AML-193 (cell line): ENCODE measurements at regions not wholly inside any gene's neighbourhood (a gene's known extent, or its start where the extent isn't known, plus 50 kb on each side); places are given as distances from the start of the nearest gene placed in this dataset.

ENCODE experiments used
- DNase-seq, 2 experiments: peaks; one replicate each; lab custom pipeline; 2025; lab: John Stamatoyannopoulos, UW

DNA sequence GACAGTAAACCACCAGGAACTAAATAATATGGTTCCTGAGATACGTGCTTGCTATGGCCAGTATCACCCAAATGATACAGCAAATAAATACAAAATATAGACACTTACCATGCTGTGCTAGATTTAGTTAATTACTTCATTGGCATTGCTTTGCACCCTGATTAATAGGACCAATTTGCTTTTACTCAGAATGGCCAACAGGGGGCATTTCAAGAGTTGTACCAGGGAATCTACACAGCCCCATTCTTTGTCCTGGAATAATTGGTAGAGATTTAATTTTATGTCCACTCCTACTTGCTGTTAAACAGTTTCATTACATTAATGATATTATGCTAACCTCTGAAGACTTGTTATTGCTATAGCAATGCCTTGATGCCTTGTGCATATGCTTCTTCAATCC is 280.8 kb downstream of the RERGL start:
- no peak for DNase-seq

- no peak for DNase-seq
Measured at GRCh38 chr12:17802657-17803641, 287.0 kb downstream of the RERGL start.

DNA sequence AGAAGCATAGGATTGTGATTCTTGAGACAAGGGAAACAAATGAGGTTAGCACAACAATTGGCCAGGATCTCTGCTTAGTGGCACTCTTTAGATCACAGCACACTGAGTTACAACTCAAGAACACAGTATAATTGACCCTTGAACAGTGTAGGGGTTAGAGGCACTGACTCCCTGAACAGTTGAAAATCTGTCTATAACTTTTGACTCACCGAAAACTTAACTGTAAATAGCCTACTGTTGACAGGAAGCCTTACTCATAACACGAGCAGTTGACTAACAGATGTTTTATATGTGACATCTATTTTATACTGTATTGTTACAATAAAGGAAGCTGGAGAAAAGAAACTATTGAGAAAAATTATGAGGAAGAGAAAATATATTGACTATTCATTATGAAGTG is 296.1 kb downstream of the RERGL start:
- DNase-seq = no peak

DNA sequence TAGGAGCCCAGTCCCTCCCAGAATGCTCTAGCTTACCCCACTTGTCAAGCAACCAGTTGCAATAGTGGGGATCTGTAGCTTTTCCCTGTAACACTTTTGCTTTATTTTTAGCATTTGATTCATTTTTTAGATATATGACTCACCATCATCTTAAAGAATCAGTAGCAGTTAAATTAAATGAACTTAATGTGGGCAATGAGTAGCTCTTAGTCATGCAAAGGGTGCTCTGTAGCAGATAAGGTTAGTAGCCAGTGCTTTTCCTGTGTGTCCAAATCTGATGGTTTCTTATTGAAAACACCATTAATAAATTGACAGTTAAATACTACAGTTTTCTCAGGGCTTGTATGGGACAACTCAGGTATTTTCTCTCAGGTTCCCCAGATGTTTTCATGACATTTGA is 311.8 kb downstream of the RERGL start:
- DNase-seq = no peak

DNA sequence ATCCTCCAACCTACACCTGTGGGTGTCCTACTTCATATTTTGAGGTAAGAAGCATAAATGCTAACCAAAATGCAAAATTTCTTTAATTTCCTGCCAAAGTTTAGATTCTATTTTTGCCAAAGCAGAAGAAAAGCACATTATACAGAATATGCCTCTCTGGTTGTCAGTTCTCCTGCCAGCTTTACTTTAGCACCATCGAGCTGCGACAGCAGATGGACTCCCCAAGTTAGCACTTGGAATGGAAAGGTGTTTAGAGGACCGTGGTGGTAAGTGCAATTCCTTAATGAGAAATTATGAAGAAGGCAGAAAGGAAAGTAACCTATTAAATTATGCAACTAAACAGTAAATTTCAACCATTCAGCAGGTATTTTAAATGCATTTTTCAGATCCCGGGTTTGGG is 326.6 kb downstream of the RERGL start:
- DNase-seq = no peak

- no peak for DNase-seq
Measured at GRCh38 chr12:17759982-17760381, 330.0 kb downstream of the RERGL start.
